Liver (tissue), 8 donors: ENCODE measurements at regions not wholly inside any gene's neighbourhood (a gene's known extent, or its start where the extent isn't known, plus 50 kb on each side); places are given as distances from the start of the nearest gene placed in this dataset.

Source experiments
- DNase-seq: peaks from one replicate; pipeline ENCODE4 v3.0.0-alpha.2; 2017; ENCODE audit warnings: low spot score
- H3K27ac ChIP-seq, 2 donors: one replicate each; pipeline ENCODE4 v1.7.0; 2013; ENCODE audit warnings: inconsistent platforms in 2 of 2, low read length in 2 of 2, control low read depth in 1 of 2, low read depth in 1 of 2, mild to moderate bottlenecking in 1 of 2
- H3K27me3 ChIP-seq, 4 donors: one replicate each; pipeline versions ENCODE4 v1.6.1 to v1.7.0; 2013; ENCODE audit warnings: low read length in 3 of 4, inconsistent platforms in 1 of 4, mild to moderate bottlenecking in 1 of 4, moderate library complexity in 1 of 4; ENCODE audit not compliant: control insufficient read depth in 4 of 4, insufficient read depth in 4 of 4
- H3K36me3 ChIP-seq, 4 donors: one replicate each; pipeline versions ENCODE4 v1.6.1 to v1.7.0; 2013; ENCODE audit warnings: low read length in 3 of 4, mild to moderate bottlenecking in 3 of 4, low read depth in 1 of 4, moderate library complexity in 1 of 4; ENCODE audit not compliant: control insufficient read depth in 4 of 4, insufficient read depth in 3 of 4
- H3K4me1 ChIP-seq, 4 donors: one replicate each; pipeline versions ENCODE4 v1.6.1 to v1.7.0; 2013; ENCODE audit warnings: low read length in 3 of 4, mild to moderate bottlenecking in 3 of 4, moderate library complexity in 1 of 4; ENCODE audit not compliant: control insufficient read depth in 4 of 4, insufficient read depth in 4 of 4
- H3K4me3 ChIP-seq, 3 donors: one replicate each; pipeline versions ENCODE4 v1.6.1 to v1.7.0; 2013; ENCODE audit warnings: low read length in 3 of 3, control low read depth in 1 of 3, low read depth in 1 of 3, mild to moderate bottlenecking in 1 of 3
- H3K9ac ChIP-seq, 2 donors: one replicate each; pipeline ENCODE4 v1.7.0; 2013; ENCODE audit warnings: low read length in 2 of 2, mild to moderate bottlenecking in 2 of 2, moderate library complexity in 2 of 2, control low read depth in 1 of 2, low read depth in 1 of 2
- H3K9me3 ChIP-seq, 4 donors: one replicate each; pipeline versions ENCODE4 v1.6.1 to v1.7.0; 2013; ENCODE audit warnings: low read length in 3 of 4; ENCODE audit not compliant: control insufficient read depth in 4 of 4
- FOXA1 ChIP-seq: IDR thresholded peaks from 2 replicates; pipeline ENCODE4 v1.6.1; 2016; ENCODE audit warnings: antibody characterized with exemption
- FOXA2 ChIP-seq: IDR thresholded peaks from 2 replicates; pipeline ENCODE4 v1.6.1; 2016; ENCODE audit warnings: antibody characterized with exemption
- GABPA ChIP-seq, 2 donors: IDR thresholded peaks in 1 of 2; conservative IDR thresholded peaks in 1 of 2; 2 replicates each; pipeline ENCODE4 v1.6.1; 2016; ENCODE audit warnings: antibody characterized with exemption in 2 of 2, mild to moderate bottlenecking in 1 of 2, moderate library complexity in 1 of 2
- HNF4A ChIP-seq, 2 donors: conservative IDR thresholded peaks; 2 replicates each; pipeline ENCODE4 v1.6.1; 2016; ENCODE audit warnings: antibody characterized with exemption in 2 of 2, mild to moderate bottlenecking in 2 of 2
- JUND ChIP-seq, 2 donors: IDR thresholded peaks; 2 replicates each; pipeline ENCODE4 v1.6.1; 2016; ENCODE audit warnings: antibody characterized with exemption in 2 of 2
- NR2F2 ChIP-seq: IDR thresholded peaks from 2 replicates; pipeline ENCODE4 v1.6.1; 2016; ENCODE audit warnings: antibody characterized with exemption
- RAD21 ChIP-seq, 2 donors: IDR thresholded peaks; 2 replicates each; pipeline ENCODE4 v1.6.1; 2016; ENCODE audit warnings: antibody characterized with exemption in 2 of 2, mild to moderate bottlenecking in 2 of 2
- RXRA ChIP-seq, 2 donors: IDR thresholded peaks; 2 replicates each; pipeline ENCODE4 v1.6.1; 2017 to 2018; ENCODE audit warnings: antibody characterized with exemption in 2 of 2, mild to moderate bottlenecking in 1 of 2
- SP1 ChIP-seq: IDR thresholded peaks from 2 replicates; pipeline ENCODE4 v1.6.1; 2018; ENCODE audit warnings: antibody characterized with exemption, mild to moderate bottlenecking
- TAF1 ChIP-seq: conservative IDR thresholded peaks from 2 replicates; pipeline ENCODE4 v1.6.1; 2016; ENCODE audit warnings: antibody characterized with exemption, mild to moderate bottlenecking
- YY1 ChIP-seq: IDR thresholded peaks from 2 replicates; pipeline ENCODE4 v1.6.1; 2016; ENCODE audit warnings: antibody characterized with exemption, mild to moderate bottlenecking
- WGBS: extraction: QIAGEN DNeasy Blood & Tissue Kit; methylation state at CpG from one replicate; pipeline ENCODE4 v1.1.7; 2013; 5-methylcytosine and 5-hydroxymethylcytosine counted together
- TF ChIP-seq, protein P1 (sequence below): IDR thresholded peaks from 2 replicates; pipeline ENCODE4 v1.6.1; 2016; ENCODE audit warnings: antibody characterized with exemption
- TF ChIP-seq, protein P2 (sequence below): IDR thresholded peaks from 2 replicates; pipeline ENCODE4 v1.6.1; 2016; ENCODE audit warnings: antibody characterized with exemption
- TF ChIP-seq, protein P3 (sequence below): IDR thresholded peaks from 2 replicates; pipeline ENCODE4 v1.6.1; 2016; ENCODE audit warnings: antibody characterized with exemption
- TF ChIP-seq, protein P4 (sequence below): IDR thresholded peaks from 2 replicates; pipeline ENCODE4 v1.6.1; 2016; ENCODE audit warnings: antibody characterized with exemption, mild to moderate bottlenecking
- TF ChIP-seq, protein P5 (sequence below): fragments of 150-350 bp; IDR thresholded peaks from 2 replicates; pipeline ENCODE4 v1.5.1; 2017; ENCODE audit warnings: improper control_type of control experiment, low read depth, low read length; ENCODE audit not compliant: missing input control
- donor health status: healthy.
- donor health status: healthy.
- donor health status: healthy.
- donor health status: healthy.
- donor health status: healthy.

DNA sequence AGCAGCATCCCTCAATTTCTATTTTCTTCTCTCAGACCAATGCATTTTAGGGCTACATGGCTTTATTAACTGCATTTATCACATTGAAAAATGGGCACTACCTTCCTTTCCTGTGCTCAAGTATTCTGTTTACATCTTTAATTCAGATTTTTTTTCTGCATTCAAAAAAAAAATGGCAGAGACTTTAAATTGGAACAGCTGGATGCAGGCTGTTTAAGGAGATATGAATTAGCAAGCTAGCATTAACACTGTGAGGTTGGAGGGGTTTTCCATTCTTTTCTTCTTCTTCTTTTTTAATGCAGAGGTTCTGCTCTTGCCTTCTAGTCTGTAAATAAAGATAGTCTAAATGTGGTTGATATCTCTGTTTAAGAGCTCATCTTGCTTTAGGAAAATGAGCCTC, 242.9 kb upstream of the RBFOX1 start:
- H3K4me3 ChIP-seq: no peak overlapping the region
- no peak overlapping the region for H3K27ac ChIP-seq
- H3K9ac ChIP-seq: no peak overlapping the region
- H3K27me3 ChIP-seq: peaks cover 0 to 8% (median 0%) of the 10 kb centered on the region in 4 donors
- no peaks in the 10 kb centered on the region for H3K4me1 ChIP-seq
- no peaks in the 10 kb centered on the region for H3K9me3 ChIP-seq
- TF ChIP-seq HNF4A (conservative IDR thresholded peaks at IDR 0.05) (no peak), NR2F2 (no peak), JUND (IDR thresholded peaks at IDR 0.05) (no peak), FOXA2 (no peak), FOXA1 (no peak), SP1 (no peak), RXRA (IDR thresholded peaks at IDR 0.05) (no peak), GABPA (IDR thresholded peaks at IDR 0.05 in 1 of 2, conservative IDR thresholded peaks at IDR 0.05 in 1 of 2) (no peak), YY1 (no peak), RAD21 (IDR thresholded peaks at IDR 0.05) (no peak), TAF1 (no peak)
- TF ChIP-seq, protein P1, sequence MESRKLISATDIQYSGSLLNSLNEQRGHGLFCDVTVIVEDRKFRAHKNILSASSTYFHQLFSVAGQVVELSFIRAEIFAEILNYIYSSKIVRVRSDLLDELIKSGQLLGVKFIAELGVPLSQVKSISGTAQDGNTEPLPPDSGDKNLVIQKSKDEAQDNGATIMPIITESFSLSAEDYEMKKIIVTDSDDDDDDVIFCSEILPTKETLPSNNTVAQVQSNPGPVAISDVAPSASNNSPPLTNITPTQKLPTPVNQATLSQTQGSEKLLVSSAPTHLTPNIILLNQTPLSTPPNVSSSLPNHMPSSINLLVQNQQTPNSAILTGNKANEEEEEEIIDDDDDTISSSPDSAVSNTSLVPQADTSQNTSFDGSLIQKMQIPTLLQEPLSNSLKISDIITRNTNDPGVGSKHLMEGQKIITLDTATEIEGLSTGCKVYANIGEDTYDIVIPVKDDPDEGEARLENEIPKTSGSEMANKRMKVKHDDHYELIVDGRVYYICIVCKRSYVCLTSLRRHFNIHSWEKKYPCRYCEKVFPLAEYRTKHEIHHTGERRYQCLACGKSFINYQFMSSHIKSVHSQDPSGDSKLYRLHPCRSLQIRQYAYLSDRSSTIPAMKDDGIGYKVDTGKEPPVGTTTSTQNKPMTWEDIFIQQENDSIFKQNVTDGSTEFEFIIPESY: no peak
- TF ChIP-seq, protein P2, sequence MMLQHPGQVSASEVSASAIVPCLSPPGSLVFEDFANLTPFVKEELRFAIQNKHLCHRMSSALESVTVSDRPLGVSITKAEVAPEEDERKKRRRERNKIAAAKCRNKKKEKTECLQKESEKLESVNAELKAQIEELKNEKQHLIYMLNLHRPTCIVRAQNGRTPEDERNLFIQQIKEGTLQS: no peak
- TF ChIP-seq, protein P3, sequence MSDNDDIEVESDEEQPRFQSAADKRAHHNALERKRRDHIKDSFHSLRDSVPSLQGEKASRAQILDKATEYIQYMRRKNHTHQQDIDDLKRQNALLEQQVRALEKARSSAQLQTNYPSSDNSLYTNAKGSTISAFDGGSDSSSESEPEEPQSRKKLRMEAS: no peak
- TF ChIP-seq, protein P4, sequence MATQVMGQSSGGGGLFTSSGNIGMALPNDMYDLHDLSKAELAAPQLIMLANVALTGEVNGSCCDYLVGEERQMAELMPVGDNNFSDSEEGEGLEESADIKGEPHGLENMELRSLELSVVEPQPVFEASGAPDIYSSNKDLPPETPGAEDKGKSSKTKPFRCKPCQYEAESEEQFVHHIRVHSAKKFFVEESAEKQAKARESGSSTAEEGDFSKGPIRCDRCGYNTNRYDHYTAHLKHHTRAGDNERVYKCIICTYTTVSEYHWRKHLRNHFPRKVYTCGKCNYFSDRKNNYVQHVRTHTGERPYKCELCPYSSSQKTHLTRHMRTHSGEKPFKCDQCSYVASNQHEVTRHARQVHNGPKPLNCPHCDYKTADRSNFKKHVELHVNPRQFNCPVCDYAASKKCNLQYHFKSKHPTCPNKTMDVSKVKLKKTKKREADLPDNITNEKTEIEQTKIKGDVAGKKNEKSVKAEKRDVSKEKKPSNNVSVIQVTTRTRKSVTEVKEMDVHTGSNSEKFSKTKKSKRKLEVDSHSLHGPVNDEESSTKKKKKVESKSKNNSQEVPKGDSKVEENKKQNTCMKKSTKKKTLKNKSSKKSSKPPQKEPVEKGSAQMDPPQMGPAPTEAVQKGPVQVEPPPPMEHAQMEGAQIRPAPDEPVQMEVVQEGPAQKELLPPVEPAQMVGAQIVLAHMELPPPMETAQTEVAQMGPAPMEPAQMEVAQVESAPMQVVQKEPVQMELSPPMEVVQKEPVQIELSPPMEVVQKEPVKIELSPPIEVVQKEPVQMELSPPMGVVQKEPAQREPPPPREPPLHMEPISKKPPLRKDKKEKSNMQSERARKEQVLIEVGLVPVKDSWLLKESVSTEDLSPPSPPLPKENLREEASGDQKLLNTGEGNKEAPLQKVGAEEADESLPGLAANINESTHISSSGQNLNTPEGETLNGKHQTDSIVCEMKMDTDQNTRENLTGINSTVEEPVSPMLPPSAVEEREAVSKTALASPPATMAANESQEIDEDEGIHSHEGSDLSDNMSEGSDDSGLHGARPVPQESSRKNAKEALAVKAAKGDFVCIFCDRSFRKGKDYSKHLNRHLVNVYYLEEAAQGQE: no peak
- TF ChIP-seq, protein P5, sequence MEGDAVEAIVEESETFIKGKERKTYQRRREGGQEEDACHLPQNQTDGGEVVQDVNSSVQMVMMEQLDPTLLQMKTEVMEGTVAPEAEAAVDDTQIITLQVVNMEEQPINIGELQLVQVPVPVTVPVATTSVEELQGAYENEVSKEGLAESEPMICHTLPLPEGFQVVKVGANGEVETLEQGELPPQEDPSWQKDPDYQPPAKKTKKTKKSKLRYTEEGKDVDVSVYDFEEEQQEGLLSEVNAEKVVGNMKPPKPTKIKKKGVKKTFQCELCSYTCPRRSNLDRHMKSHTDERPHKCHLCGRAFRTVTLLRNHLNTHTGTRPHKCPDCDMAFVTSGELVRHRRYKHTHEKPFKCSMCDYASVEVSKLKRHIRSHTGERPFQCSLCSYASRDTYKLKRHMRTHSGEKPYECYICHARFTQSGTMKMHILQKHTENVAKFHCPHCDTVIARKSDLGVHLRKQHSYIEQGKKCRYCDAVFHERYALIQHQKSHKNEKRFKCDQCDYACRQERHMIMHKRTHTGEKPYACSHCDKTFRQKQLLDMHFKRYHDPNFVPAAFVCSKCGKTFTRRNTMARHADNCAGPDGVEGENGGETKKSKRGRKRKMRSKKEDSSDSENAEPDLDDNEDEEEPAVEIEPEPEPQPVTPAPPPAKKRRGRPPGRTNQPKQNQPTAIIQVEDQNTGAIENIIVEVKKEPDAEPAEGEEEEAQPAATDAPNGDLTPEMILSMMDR: no peak
- DNase-seq: no peak
- no peaks in the 10 kb centered on the region for H3K36me3 ChIP-seq

DNA sequence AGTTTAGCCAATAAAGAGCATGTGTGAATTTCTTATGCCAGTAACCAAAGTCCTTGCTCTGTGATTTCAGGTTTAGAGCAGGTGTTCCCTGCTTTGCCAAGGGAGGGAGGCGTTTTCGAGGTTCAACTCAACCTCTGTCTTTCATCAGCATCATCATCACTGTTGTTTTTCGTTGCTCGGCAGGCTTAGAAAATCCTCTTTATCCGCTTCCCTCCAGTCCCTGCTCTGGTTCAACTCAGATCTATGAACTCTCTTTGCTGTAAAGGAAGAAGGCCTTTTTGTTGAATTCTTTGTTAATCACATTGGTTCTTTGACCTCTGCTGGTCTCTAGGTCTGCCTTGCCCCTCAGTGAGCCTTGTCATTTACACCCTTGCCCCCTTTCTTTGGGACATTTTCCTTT, 243.9 kb upstream of the RBFOX1 start:
- H3K27ac ChIP-seq: no peak overlapping the region
- WGBS: 41% methylated on average over 5 of the region's 5 CpGs
- H3K9ac ChIP-seq: no peak overlapping the region
- H3K4me3 ChIP-seq: no peak overlapping the region
- no peak for DNase-seq
- TF ChIP-seq SP1: no peak
- TF ChIP-seq TAF1: no peak
- no peak for TF ChIP-seq YY1
- no peaks in the 10 kb centered on the region for H3K9me3 ChIP-seq
- no peaks in the 10 kb centered on the region for H3K4me1 ChIP-seq
- H3K27me3 ChIP-seq: peaks cover 0 to 8% (median 0%) of the 10 kb centered on the region in 4 donors
- H3K36me3 ChIP-seq: no peaks in the 10 kb centered on the region
